Neural cell (in vitro differentiated cells): ENCODE measurements at regions not wholly inside any gene's neighbourhood (a gene's known extent, or its start where the extent isn't known, plus 50 kb on each side); places are given as distances from the start of the nearest gene placed in this dataset.

Source experiments
- H2AFZ ChIP-seq: fragments of 200-600, 300-800 bp; sonication (generic), shearing (Covaris generic); 2 replicates; pipeline ENCODE4 v1.6.0; 2014; ENCODE audit warnings: low read depth, mild to moderate bottlenecking, antibody characterized with exemption, low read length, moderate library complexity
- H3F3A ChIP-seq: fragments of 200-600 bp; shearing (Covaris generic); 2 replicates; pipeline ENCODE4 v1.6.1; 2016; ENCODE audit warnings: mild to moderate bottlenecking, moderate library complexity, mixed read lengths, antibody characterized with exemption, low read length; ENCODE audit not compliant: insufficient read depth, poor library complexity, severe bottlenecking
- H3K27ac ChIP-seq: fragments of 200-600, 300-800 bp; sonication (generic), shearing (Covaris generic); 2 replicates; pipeline ENCODE4 v1.5.1; 2014; ENCODE audit warnings: mild to moderate bottlenecking, low read length, moderate library complexity
- H3K27me3 ChIP-seq: fragments of 300-800, 200-600 bp; sonication (generic), shearing (Covaris generic); 2 replicates; pipeline ENCODE4 v1.6.0; 2014; ENCODE audit warnings: mild to moderate bottlenecking, low read depth, low read length, moderate library complexity; ENCODE audit not compliant: insufficient read depth
- H3K36me3 ChIP-seq: fragments of 300-800, 200-600 bp; sonication (generic), shearing (Covaris generic); 2 replicates; pipeline ENCODE4 v1.5.1; 2014; ENCODE audit warnings: mild to moderate bottlenecking, antibody characterized with exemption, low read length, moderate library complexity; ENCODE audit not compliant: insufficient read depth
- H3K4me2 ChIP-seq: fragments of 300-800, 200-600 bp; sonication (generic), shearing (Covaris generic); 2 replicates; pipeline ENCODE4 v1.6.0; 2014; ENCODE audit warnings: mild to moderate bottlenecking, low read length
- H3K4me3 ChIP-seq: fragments of 300-800, 200-600 bp; sonication (generic), shearing (Covaris generic); 2 replicates; pipeline ENCODE4 v1.5.1; 2014; ENCODE audit warnings: mild to moderate bottlenecking, low read length, moderate library complexity
- H3K79me2 ChIP-seq: fragments of 200-600 bp; shearing (Covaris generic); replicated peaks from 2 replicates; pipeline ENCODE4 v1.6.0; 2014; ENCODE audit warnings: mild to moderate bottlenecking, low read length, moderate library complexity; ENCODE audit not compliant: insufficient read depth
- H3K9ac ChIP-seq: fragments of 300-800, 200-600 bp; sonication (generic), shearing (Covaris generic); 2 replicates; pipeline ENCODE4 v1.6.1; 2016; ENCODE audit warnings: mild to moderate bottlenecking, low read length, mixed read lengths
- H3K9me2 ChIP-seq: fragments of 200-600 bp; shearing (Covaris generic); 2 replicates; pipeline ENCODE4 v1.6.1; 2016; ENCODE audit warnings: mild to moderate bottlenecking, low read length, mixed read lengths; ENCODE audit not compliant: insufficient read depth
- H3K9me3 ChIP-seq: fragments of 200-600, 300-800 bp; sonication (generic), shearing (Covaris generic); 2 replicates; pipeline ENCODE4 v1.6.1; 2016; ENCODE audit warnings: mild to moderate bottlenecking, mixed run types, low read length, moderate library complexity, mixed read lengths
- H4K20me1 ChIP-seq: fragments of 200-600 bp; shearing (Covaris generic); 2 replicates; pipeline ENCODE4 v1.6.1; 2016; ENCODE audit warnings: mild to moderate bottlenecking, mixed run types; ENCODE audit not compliant: insufficient read depth
- EP300 ChIP-seq: fragments of 450-650 bp; conservative IDR thresholded peaks from 2 replicates; pipeline ENCODE4 v1.6.1; 2014; ENCODE audit warnings: antibody characterized with exemption, mild to moderate bottlenecking, moderate library complexity; ENCODE audit not compliant: poor library complexity, severe bottlenecking
- EZH2 ChIP-seq: fragments of 200-600, 300-800 bp; shearing (Covaris generic), sonication (generic); IDR thresholded peaks from 2 replicates; pipeline ENCODE4 v1.6.1; 2014; ENCODE audit warnings: antibody characterized with exemption, low read length, borderline replicate concordance, mild to moderate bottlenecking; ENCODE audit not compliant: insufficient read depth, poor library complexity, severe bottlenecking
- MXI1 ChIP-seq: fragments of 450-650 bp; conservative IDR thresholded peaks from 2 replicates; pipeline ENCODE4 v1.6.1; 2014; ENCODE audit warnings: antibody characterized with exemption, mild to moderate bottlenecking; ENCODE audit not compliant: poor library complexity, severe bottlenecking
- POLR2AphosphoS5 ChIP-seq: IDR thresholded peaks from 2 replicates; pipeline ENCODE4 v1.6.1; 2012
- RAD21 ChIP-seq: fragments of 450-650 bp; conservative IDR thresholded peaks from 2 replicates; pipeline ENCODE4 v1.6.1; 2014; ENCODE audit warnings: antibody characterized with exemption, mild to moderate bottlenecking, moderate library complexity
- REST ChIP-seq: IDR thresholded peaks from 2 replicates; pipeline ENCODE4 v1.6.1; 2012; ENCODE audit warnings: borderline replicate concordance
- SMC3 ChIP-seq: fragments of 450-650 bp; conservative IDR thresholded peaks from 2 replicates; pipeline ENCODE4 v1.6.1; 2014; ENCODE audit warnings: antibody characterized with exemption, mild to moderate bottlenecking, moderate library complexity; ENCODE audit not compliant: poor library complexity
- TAF1 ChIP-seq: IDR thresholded peaks from 2 replicates; pipeline ENCODE4 v1.6.1; 2012; ENCODE audit warnings: low read depth
- TF ChIP-seq, protein P1 (sequence below): fragments of 450-650 bp; IDR thresholded peaks from 2 replicates; pipeline ENCODE4 v1.5.1; 2014; ENCODE audit warnings: antibody characterized with exemption, mild to moderate bottlenecking, moderate library complexity; ENCODE audit not compliant: poor library complexity, severe bottlenecking

DNA sequence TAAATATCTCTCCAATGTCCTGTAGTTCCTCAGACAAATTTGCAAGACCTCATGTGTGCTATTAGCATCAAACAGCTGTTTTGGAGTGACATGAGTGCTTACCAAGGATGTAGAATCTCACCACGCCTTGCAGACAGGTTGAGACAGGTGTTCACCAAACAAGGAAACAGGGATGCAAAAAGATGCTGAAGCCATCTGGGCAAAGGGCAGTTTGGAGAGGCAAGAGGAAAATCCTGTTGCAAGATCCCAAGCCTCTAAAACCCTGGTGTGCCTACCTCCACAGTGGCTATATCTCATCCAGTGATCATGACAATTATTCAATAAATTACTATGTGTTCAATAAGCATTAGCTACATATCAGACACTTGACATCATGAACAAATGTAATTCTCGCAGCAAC lies 373.7 kb downstream of the SOX9 start:
- TF ChIP-seq SMC3 (no peak), MXI1 (no peak), REST (no peak), EP300 (no peak), TAF1 (no peak)
- Histone ChIP-seq H3K9me2 (no peaks in the 10 kb centered on the region), H3K27ac (no peak overlapping the region), H3K36me3 (no peaks in the 10 kb centered on the region), H3K9ac (no peak overlapping the region), H3K79me2 (no peaks in the 10 kb centered on the region), H3K27me3 (no peaks in the 10 kb centered on the region), H3K4me3 (no peak overlapping the region), H4K20me1 (no peaks in the 10 kb centered on the region), H3K9me3 (no peaks in the 10 kb centered on the region), H3K4me2 (no peak overlapping the region), H2AFZ (no peak overlapping the region), H3F3A (no peaks in the 10 kb centered on the region)

GRCh38 chr17:72496461-72496860 lies 375.6 kb downstream of the SOX9 start:
- no peaks in the 10 kb centered on the region for H4K20me1 ChIP-seq

More at GRCh38 chr17:72496461-72496860, 375.6 kb downstream of the SOX9 start:
- H3K9me3 ChIP-seq = no peaks in the 10 kb centered on the region
- H3F3A ChIP-seq = no peaks in the 10 kb centered on the region
- no peaks in the 10 kb centered on the region for H3K79me2 ChIP-seq
- no peak overlapping the region for H3K27ac ChIP-seq
- no peak overlapping the region for H2AFZ ChIP-seq
- H3K9me2 ChIP-seq = no peaks in the 10 kb centered on the region
- H3K27me3 ChIP-seq = no peaks in the 10 kb centered on the region
- H3K9ac ChIP-seq = no peak overlapping the region
- no peaks in the 10 kb centered on the region for H3K36me3 ChIP-seq
- no peak for TF ChIP-seq TAF1
- no peak for TF ChIP-seq EP300
- TF ChIP-seq, protein P1, sequence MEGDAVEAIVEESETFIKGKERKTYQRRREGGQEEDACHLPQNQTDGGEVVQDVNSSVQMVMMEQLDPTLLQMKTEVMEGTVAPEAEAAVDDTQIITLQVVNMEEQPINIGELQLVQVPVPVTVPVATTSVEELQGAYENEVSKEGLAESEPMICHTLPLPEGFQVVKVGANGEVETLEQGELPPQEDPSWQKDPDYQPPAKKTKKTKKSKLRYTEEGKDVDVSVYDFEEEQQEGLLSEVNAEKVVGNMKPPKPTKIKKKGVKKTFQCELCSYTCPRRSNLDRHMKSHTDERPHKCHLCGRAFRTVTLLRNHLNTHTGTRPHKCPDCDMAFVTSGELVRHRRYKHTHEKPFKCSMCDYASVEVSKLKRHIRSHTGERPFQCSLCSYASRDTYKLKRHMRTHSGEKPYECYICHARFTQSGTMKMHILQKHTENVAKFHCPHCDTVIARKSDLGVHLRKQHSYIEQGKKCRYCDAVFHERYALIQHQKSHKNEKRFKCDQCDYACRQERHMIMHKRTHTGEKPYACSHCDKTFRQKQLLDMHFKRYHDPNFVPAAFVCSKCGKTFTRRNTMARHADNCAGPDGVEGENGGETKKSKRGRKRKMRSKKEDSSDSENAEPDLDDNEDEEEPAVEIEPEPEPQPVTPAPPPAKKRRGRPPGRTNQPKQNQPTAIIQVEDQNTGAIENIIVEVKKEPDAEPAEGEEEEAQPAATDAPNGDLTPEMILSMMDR = no peak
- no peak for TF ChIP-seq MXI1
- no peak for TF ChIP-seq REST
- TF ChIP-seq EZH2 = no peak
- TF ChIP-seq SMC3 = no peak
- no peak for TF ChIP-seq RAD21
- TF ChIP-seq POLR2AphosphoS5 = no peak
- H3K4me3 ChIP-seq = no peak overlapping the region
- no peak overlapping the region for H3K4me2 ChIP-seq
